KOPT-K1 (cell line): ENCODE measurements at regions not wholly inside any gene's neighbourhood (a gene's known extent, or its start where the extent isn't known, plus 50 kb on each side); places are given as distances from the start of the nearest gene placed in this dataset.
"Not testable (repeated sequence)": the region's sequence is repeated elsewhere in the genome, so short reads cannot be mapped to it uniquely, and the experiment has no call there.

ENCODE experiments used
- H3K27ac ChIP-seq: fragments of 200-600 bp; sonication (generic); 2 replicates; pipeline ENCODE4 v1.5.1; 2016; ENCODE audit warnings: antibody characterized with exemption, mild to moderate bottlenecking, low read depth, low read length; ENCODE audit not compliant: poor library complexity, severe bottlenecking
- H3K36me3 ChIP-seq: fragments of 200-600 bp; sonication (generic); 2 replicates; pipeline ENCODE4 v1.5.1; 2017; ENCODE audit warnings: antibody characterized with exemption, mild to moderate bottlenecking, low read length, moderate library complexity; ENCODE audit not compliant: insufficient read depth
- H3K9me3 ChIP-seq: fragments of 200-600 bp; sonication (generic); 2 replicates; pipeline ENCODE4 v1.5.1; 2017; ENCODE audit warnings: antibody characterized with exemption, low read length, mild to moderate bottlenecking; ENCODE audit not compliant: insufficient read depth, poor library complexity, severe bottlenecking

DNA sequence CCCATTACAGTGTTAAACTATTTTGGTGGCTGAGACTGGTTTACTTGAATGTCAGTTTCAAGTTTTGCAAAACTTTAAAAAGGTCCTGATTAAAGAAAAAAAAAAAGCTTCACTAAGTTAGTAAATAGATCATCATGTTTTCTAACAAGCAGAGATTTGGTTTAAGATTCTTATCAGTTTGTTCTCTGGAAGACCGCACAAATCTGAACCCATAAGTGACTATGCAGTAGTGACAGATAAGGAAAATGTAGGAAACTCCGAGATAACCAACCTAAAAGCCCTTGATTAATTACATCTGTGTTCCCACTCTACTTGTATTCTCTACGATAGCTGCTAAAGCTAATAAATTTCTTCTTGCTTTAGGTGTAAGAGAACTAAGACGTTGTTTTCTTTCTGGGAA is 1799.8 kb upstream of the ADGRL3 start:
- H3K9me3 ChIP-seq = no peaks in the 10 kb centered on the region
- no peaks in the 10 kb centered on the region for H3K36me3 ChIP-seq
- no peak overlapping the region for H3K27ac ChIP-seq

DNA sequence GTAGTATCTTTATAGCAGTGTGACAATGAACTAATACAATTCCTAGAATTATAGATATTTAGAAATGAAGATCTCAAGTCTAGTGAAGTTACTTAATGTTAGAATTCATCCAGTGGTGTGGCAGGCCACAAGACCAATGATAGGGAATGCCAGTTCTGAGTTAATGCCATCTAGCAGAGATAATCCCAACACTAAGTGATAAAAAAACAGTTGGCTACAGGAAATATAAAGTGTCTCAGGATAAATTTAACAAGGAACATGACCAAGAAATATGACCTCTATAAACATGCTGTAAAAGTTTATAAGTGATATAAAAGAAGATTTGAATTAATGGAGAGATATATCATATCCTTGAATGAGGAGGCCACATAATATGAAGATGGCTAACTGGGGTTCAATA is 1790.5 kb upstream of the ADGRL3 start:
- Histone ChIP-seq H3K27ac (no peak overlapping the region), H3K36me3 (no peaks in the 10 kb centered on the region), H3K9me3 (no peaks in the 10 kb centered on the region)

DNA sequence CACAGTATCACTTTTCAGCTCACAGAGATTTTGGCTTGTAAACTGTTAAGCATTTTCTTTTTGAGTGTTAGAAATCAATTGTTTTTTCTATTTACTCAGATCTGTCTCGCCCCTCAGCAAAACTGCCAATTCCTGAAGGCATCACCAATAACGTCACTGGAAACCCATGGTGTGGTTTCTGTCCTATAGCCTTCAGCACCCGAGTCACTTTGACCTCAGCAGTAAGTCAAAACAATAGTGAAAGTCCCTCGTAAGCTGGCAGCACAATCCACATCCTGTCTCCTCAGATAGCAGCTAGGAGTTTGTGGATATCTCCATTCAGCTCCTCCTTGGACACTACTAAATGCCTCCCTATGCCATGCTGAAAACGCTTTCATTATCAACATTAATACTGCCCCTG is 1787.4 kb upstream of the ADGRL3 start:
- no peaks in the 10 kb centered on the region for H3K36me3 ChIP-seq
- H3K9me3 ChIP-seq = no peaks in the 10 kb centered on the region
- H3K27ac ChIP-seq = no peak overlapping the region

DNA sequence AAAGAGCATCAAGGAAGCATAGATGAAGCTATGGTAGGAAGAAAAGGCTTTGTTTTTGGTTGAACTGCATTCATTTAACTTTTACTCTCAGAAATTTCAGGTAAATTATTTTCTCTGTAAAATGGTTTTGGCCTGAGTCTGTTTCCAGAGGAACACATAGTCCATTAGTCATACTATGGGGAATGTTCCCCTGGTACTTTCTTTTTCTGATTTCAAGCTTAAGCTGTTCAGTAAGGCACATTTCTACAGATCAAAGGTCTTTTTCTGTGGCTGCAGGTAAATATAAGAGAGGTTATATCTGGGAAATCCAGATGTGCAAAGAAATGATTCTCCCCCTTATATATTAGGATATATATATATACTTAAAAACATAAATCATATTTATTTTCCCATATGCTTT is 1744.4 kb upstream of the ADGRL3 start:
- Histone ChIP-seq H3K27ac (no peak overlapping the region), H3K9me3 (no peaks in the 10 kb centered on the region), H3K36me3 (no peaks in the 10 kb centered on the region)

DNA sequence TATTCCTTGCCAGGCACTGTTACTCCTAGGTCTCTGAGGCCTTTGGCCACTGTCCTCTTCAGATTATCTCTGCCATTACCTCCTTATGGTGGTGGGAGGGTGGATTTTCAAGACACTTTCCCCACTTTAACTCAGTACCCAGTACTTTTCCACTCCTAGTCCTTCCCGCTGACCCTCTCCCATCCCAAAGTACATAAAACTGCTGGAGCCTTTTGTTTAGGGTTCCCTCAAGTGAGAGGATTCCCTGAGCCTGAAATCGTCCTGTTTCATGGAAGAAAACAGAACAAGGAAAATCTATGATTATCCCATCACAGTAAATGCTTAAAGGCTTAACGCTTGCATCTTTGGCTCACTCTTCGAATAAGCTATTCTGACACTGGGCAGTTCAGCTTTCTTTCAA is 1742.5 kb upstream of the ADGRL3 start:
- H3K9me3 ChIP-seq = no peaks in the 10 kb centered on the region

DNA sequence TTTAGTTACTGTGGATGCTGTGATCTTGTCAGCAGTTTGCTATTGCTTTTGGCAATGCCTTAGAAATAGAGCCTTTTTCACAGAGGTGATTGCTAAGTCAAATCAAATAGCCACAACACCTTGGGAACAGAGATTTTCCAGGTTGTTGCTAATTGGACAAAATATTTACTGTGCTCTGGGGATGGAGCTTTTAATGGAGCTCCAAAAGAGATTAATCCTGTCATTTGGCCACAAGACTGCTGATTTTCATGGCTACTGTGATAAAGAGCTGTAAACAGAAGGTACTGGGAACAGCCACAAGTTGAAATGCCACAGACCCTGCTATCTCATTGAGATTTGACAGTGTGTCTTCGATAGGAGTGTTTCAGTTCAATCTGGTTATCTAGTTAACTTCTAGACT is 1715.2 kb upstream of the ADGRL3 start:
- Histone ChIP-seq H3K27ac (no peak overlapping the region), H3K36me3 (no peaks in the 10 kb centered on the region), H3K9me3 (no peaks in the 10 kb centered on the region)

More for the DNA sequence above, 1742.5 kb upstream of the ADGRL3 start:
- Histone ChIP-seq H3K27ac (no peak overlapping the region), H3K36me3 (no peaks in the 10 kb centered on the region)

DNA sequence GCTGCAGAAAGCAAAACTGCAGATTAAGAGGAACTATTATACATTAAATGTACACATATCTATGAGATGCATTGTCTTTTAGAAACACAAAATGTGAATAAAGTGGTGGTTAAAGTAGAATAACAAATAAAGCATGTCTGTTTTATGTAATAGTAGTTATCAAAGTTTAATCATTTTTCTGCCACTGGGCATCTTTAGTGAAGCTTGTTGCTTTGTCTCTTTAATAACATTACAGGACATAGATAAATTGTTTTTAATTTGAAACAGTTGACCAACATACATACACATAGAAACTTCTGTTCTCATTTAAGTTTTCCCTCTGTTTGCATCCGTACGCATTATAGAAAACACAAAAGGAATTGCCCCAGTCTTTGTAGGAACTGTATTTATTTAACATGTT is 1700.0 kb upstream of the ADGRL3 start:
- H3K36me3 ChIP-seq = no peaks in the 10 kb centered on the region
- no peaks in the 10 kb centered on the region for H3K9me3 ChIP-seq
- no peak overlapping the region for H3K27ac ChIP-seq

DNA sequence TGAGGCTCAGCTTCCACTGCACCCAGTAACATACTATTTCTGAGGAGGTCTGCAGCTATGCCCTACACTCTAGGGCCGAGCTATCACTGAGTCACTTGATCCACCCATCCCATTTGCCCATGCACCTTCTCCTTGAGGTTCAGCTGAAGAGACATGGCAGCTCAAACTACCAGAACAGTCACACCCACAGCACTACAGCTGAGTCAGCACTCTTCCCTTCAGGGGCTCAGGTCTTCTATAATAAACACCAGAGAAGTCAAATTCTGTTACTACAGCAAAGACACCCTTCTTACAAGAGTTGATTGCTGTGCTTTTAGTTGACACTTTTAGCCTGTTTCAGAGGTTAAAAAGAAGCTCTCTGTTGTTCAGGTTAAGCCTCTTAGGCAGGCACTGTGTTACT is 1696.4 kb upstream of the ADGRL3 start:
- Histone ChIP-seq H3K36me3 (no peaks in the 10 kb centered on the region), H3K9me3 (no peaks in the 10 kb centered on the region), H3K27ac (no peak overlapping the region)

DNA sequence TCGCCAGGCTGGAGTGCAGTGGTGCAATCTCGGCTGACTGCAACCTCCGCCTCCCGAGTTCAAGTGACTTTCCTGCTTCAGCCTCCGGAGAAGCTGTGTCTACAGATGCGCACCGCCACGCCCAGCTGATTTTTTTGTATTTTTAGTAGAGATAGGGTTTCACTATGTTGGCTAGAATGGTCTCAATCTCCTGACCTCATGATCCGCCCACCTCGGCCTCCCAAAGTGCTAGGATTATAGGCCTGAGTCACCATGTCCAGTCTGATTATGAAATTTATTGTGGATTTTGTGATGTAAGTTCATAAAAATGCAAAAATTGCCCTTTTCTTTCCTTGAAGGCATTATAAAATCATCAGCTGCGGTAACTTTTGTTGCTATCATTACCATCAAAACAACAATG is 1688.3 kb upstream of the ADGRL3 start:
- H3K9me3 ChIP-seq, H3K36me3 ChIP-seq, H3K27ac ChIP-seq: not testable (repeated sequence)

DNA sequence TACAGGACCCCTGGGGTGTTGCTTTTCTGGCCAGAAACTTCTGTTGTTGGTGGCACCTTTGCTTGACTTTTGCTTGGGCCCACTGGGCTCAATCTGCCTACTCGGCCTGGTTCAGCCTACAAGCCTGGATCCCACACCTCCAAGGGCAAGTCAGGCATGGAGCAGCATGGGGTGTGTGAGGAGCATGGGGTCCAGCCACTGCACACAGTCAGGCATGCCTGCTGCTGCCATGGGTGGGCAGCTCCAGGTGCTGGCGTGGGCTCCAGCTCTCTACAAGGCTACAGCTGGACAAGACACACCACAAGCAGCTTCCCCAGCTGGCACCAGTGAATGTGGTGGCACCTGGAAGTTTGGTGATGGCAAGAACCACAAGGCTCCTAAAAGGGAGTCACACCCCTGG is 1683.1 kb upstream of the ADGRL3 start:
- Histone ChIP-seq H3K27ac (no peak overlapping the region), H3K36me3 (no peaks in the 10 kb centered on the region), H3K9me3 (no peaks in the 10 kb centered on the region)

DNA sequence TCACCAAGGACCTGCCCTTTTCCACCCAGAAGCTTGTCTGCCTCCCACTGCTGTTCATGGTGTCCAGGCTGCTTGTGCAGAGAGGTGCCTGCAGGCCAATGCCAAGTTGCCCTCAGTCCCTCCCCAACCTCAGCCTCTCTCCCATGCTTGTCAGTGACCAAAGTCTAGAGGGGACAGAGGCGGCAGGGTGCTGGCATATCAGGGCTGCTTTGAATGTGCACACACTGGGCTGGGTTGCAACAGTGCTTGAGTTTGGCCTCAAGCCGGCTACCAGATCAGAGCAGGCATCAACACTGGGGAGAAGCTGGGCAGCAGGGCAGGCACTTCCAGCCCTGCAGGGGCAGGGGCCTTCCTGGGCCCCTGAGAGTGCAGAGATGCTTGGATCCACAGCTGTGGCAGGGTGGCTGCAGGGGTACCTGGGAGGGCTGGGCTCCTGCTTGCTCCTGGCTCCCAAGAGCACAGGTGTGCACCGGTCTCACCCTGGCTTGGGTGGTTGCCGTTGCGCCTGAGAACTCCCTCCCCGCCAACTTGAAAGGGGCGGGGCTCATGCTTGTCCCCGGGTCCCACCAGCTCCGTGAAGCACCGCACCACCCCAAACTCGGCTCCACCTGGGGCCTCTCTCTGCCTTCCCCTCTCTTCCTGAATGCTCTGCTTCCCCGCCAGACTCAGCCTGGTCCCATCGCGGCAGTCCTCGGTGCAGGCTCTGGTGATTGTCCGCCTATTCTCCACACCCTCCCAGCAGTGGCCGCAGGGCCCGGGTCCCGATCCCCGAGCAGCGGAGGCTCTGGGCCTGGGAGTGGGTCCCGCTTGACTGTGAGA is 1681.9 kb upstream of the ADGRL3 start:
- Histone ChIP-seq H3K9me3 (no peaks in the 10 kb centered on the region), H3K27ac (no peak overlapping the region), H3K36me3 (no peaks in the 10 kb centered on the region)

DNA sequence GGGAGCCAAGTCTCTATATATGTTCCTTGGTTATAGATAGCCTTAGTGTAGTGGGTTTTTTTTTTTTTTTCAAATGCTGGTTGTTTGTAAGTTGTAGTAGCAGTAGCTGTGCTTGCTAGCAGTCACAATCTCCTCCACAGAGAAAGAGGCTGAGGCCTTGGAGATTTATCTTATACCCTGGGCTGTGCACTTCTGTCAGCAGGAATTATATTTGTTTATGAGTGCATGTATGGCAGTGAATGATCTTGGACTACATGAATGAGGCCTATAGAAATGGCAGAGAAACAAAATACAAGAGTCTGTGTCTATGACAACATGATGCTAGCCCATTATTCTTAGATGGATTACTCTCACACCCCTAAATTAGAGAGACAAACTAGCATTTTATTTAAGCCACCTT is 1674.2 kb upstream of the ADGRL3 start:
- Histone ChIP-seq H3K27ac (no peak overlapping the region), H3K36me3 (no peaks in the 10 kb centered on the region), H3K9me3 (no peaks in the 10 kb centered on the region)

DNA sequence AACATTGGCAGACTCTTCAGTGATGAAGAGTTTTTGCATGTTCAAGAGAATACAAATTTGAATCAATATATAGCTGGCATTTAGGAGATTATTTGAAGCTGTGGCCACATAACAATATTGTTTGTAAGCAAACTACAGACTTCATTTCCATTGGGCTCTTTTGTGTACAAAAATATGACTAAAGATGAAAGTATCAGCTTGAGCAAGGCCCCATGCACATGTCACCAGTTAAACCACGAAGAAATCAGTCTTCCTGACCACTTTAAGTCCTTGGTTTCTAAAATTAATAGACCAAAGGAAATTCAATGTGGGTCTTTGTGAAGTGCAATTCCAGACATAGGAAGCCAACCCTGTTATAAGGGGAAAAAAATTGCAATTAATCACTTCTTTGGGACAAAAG is 1664.6 kb upstream of the ADGRL3 start:
- Histone ChIP-seq H3K36me3 (no peaks in the 10 kb centered on the region), H3K27ac (no peak overlapping the region), H3K9me3 (no peaks in the 10 kb centered on the region)

DNA sequence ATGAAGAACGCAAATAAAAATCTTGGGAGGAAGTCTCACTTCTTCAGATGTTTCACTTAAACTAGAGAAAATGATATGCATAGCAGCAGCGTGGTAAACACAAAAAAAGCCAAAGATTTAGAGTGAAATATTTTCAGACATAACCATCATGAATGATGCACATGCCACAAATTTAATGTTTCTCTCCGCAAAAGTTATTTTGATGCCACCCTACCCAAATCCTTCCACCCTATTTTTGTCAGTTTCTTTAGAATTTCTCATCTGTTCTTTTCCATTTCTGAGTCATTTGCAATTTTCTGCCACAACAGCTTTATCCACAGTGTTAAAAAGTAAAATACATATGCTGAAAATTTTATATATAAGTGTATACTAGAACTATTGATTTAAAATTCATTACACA is 1663.7 kb upstream of the ADGRL3 start:
- Histone ChIP-seq H3K36me3 (no peaks in the 10 kb centered on the region), H3K9me3 (no peaks in the 10 kb centered on the region), H3K27ac (no peak overlapping the region)

DNA sequence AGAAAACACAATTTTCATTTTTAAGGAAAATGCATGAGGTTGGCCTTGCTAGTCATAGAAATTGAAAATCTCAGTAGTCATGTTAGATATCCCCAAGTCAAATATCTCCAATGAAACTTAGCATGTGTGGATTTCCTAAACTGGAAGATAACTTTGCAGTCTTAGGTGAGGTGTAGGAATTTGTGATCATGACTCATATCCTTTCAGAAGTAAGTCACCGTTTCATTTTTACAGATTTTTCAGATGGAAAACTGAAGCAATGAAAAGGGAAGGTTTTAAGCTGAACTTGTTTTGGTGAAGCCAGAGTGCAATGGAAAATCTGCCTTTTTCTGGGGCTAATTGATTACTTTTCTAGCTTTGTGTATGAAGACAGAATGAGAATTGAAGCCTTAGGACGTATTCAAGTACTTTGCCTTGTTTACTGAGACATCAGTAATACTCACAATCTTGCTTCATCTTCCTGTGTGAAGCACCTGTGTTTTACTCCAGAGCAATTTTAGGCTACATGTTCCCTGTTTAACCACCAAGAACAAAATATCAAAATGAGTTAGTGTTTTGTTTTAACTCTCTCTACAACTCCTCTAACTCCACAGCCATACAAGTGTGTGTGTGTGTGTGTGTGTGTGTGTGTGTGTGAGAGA is 1662.8 kb upstream of the ADGRL3 start:
- Histone ChIP-seq H3K36me3 (no peaks in the 10 kb centered on the region), H3K9me3 (no peaks in the 10 kb centered on the region), H3K27ac (no peak overlapping the region)

DNA sequence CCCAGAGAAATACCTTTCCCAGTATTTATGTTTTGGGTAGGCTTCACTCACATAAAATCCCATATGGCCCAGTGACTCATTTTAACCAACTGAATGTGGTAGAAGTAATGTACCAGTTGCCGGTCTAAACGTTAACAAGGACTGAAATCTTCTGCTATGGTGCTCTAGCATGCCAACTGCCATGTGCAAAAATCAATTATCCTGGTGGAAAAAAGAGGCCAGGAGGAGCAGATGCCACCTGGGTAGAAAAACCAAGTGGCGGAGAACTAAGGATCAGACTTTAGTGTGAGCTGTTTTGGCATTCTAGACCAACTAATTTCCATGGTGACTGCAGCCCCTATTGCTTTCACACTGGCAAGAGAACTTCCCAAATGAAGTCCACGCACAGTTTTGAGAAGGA is 1660.7 kb upstream of the ADGRL3 start:
- Histone ChIP-seq H3K36me3 (no peaks in the 10 kb centered on the region), H3K9me3 (no peaks in the 10 kb centered on the region), H3K27ac (no peak overlapping the region)
